ENCODE measurements at regions not wholly inside any gene's neighbourhood (a gene's known extent, or its start where the extent isn't known, plus 50 kb on each side); places are given as distances from the start of the nearest gene placed in this dataset.
A peak's percentile ranks its signal among the peaks of the same experiment; 100 is the strongest.

- DNase-seq, result no peak
Measured at GRCh38 chr20:40120827-40121226, 568.2 kb downstream of the MAFB start.

GRCh38 chr20:40111282-40111681, 577.8 kb downstream of the MAFB start:
- no peak for DNase-seq

GRCh38 chr20:40110311-40110831, 578.7 kb downstream of the MAFB start:
- no peak for DNase-seq

GRCh38 chr20:40109136-40109535, 579.9 kb downstream of the MAFB start:
- DNase-seq, result no peak

- DNase-seq, result no peak
Measured at GRCh38 chr20:40108321-40108720, 580.7 kb downstream of the MAFB start.

- no peak for DNase-seq
Measured at GRCh38 chr20:40104959-40105358, 584.1 kb downstream of the MAFB start.

- DNase-seq, result no peak
Measured at GRCh38 chr20:40103420-40103819, 585.6 kb downstream of the MAFB start.

- no peak for DNase-seq
Measured at GRCh38 chr20:40101560-40101959, 587.5 kb downstream of the MAFB start.

- DNase-seq, result peak; percentile 60
Measured at GRCh38 chr20:40100261-40100660, 588.8 kb downstream of the MAFB start.

GRCh38 chr20:40090236-40090635, 598.8 kb downstream of the MAFB start:
- no peak for DNase-seq

GRCh38 chr20:40087496-40087895, 601.5 kb downstream of the MAFB start:
- DNase-seq, result no peak

- DNase-seq, result no peak
Measured at GRCh38 chr20:40085513-40085912, 603.5 kb downstream of the MAFB start.

- DNase-seq, result no peak
Measured at GRCh38 chr20:40082436-40082835, 606.6 kb downstream of the MAFB start.

- DNase-seq, result no peak
Measured at GRCh38 chr20:40081653-40082052, 607.4 kb downstream of the MAFB start.

GRCh38 chr20:40080041-40080652, 608.9 kb downstream of the MAFB start:
- DNase-seq, result peak; percentile 25

GRCh38 chr20:40073535-40074111, 615.4 kb downstream of the MAFB start:
- DNase-seq, result peak; percentile 33

- no peak for DNase-seq
Measured at GRCh38 chr20:40072907-40073306, 616.1 kb downstream of the MAFB start.

GRCh38 chr20:40056171-40056570, 632.9 kb downstream of the MAFB start:
- DNase-seq, result no peak

- no peak for DNase-seq
Measured at GRCh38 chr20:40055711-40056110, 633.3 kb downstream of the MAFB start.

GRCh38 chr20:40054311-40054710, 634.7 kb downstream of the MAFB start:
- DNase-seq, result no peak

GRCh38 chr20:40050596-40050995, 638.4 kb downstream of the MAFB start:
- no peak for DNase-seq

- no peak for DNase-seq
Measured at GRCh38 chr20:40049854-40050253, 639.2 kb downstream of the MAFB start.

GRCh38 chr20:40046703-40047102, 642.3 kb downstream of the MAFB start:
- no peak for DNase-seq

GRCh38 chr20:40037511-40037910, 651.5 kb downstream of the MAFB start:
- DNase-seq, result no peak

GRCh38 chr20:40029589-40029988, 659.4 kb downstream of the MAFB start:
- DNase-seq, result no peak

Measured in femur (tissue), 1 donor.